Heart right ventricle (tissue), 16 donors: ENCODE measurements at regions not wholly inside any gene's neighbourhood (a gene's known extent, or its start where the extent isn't known, plus 50 kb on each side); places are given as distances from the start of the nearest gene placed in this dataset.

Experiments used
- ATAC-seq, 8 donors: fragments of 200-7000 bp; cut with Tn5 transposase; one replicate each; pipeline ENCODE4 v1.9.1; 2020; ENCODE audit warnings: mild to moderate bottlenecking in 8 of 8, moderate library complexity in 8 of 8, moderate number of reproducible peaks in 1 of 8
- DNase-seq, 2 donors: peaks; one replicate each; pipeline ENCODE4 v3.0.0-alpha.2; 2020
- H3K27ac ChIP-seq, 10 donors: fragments of 200-600 bp; sonication (generic) in 2 of 10; one replicate each; pipeline versions ENCODE4 v1.5.0 to v1.8.0; 2020 to 2022; ENCODE audit warnings: mild to moderate bottlenecking in 3 of 10
- H3K27me3 ChIP-seq, 7 donors: fragments of 200-600 bp; one replicate each; pipeline ENCODE4 v1.8.0; 2021 to 2022; ENCODE audit warnings: mild to moderate bottlenecking in 2 of 7
- H3K36me3 ChIP-seq, 9 donors: fragments of 200-600 bp; sonication (generic) in 1 of 9; one replicate each; pipeline versions ENCODE4 v1.5.0 to v1.8.0; 2020 to 2022; ENCODE audit warnings: mild to moderate bottlenecking in 2 of 9
- H3K4me1 ChIP-seq, 9 donors: fragments of 200-600 bp; sonication (generic) in 1 of 9; one replicate each; pipeline versions ENCODE4 v1.5.0 to v1.8.0; 2020 to 2022; ENCODE audit warnings: mild to moderate bottlenecking in 4 of 9
- H3K4me3 ChIP-seq, 10 donors: fragments of 200-600 bp; sonication (generic) in 2 of 10; one replicate each; pipeline versions ENCODE4 v1.5.0 to v1.8.0; 2020 to 2022; ENCODE audit warnings: mild to moderate bottlenecking in 7 of 10, moderate library complexity in 2 of 10
- H3K9me3 ChIP-seq, 11 donors: fragments of 200-600 bp in 10 of 11; sonication (generic) in 2 of 11; one replicate each; pipeline versions ENCODE4 v1.5.0 to v1.8.0; 2013 to 2022; ENCODE audit warnings: mild to moderate bottlenecking in 2 of 11, control low read depth in 1 of 11, moderate library complexity in 1 of 11
- WGBS, 2 donors: extraction: QIAGEN DNeasy Blood & Tissue Kit; methylation state at CpG; one replicate each; pipeline ENCODE4 v1.1.7; 2013; ENCODE audit warnings: inconsistent platforms in 1 of 2; 5-methylcytosine and 5-hydroxymethylcytosine counted together
- intact Hi-C, 10 donors: fragments of 100-400 bp; cut with DNase I; formaldehyde crosslinking; loops; one replicate each; pipeline versions ENCODE4 v1.11.1 to v1.14.2; 2022
- TF ChIP-seq, protein P1 (sequence below), 9 donors: fragments of 200-600 bp; sonication (generic) in 2 of 9; IDR thresholded peaks; one replicate each; pipeline versions ENCODE4 v1.5.0 to v1.8.0; 2021 to 2022; ENCODE audit warnings: antibody characterized with exemption in 9 of 9, mild to moderate bottlenecking in 5 of 9, moderate library complexity in 1 of 9
- donor health status: Arrhythmogenic right ventricular cardiomyopathy.
- donor health status: ischemic (EF 13 %, LVEDD 7.1; RV severe dilation, severe dysfunction).
- donor health status: healthy with polysubstance abuse.
- donor health status: DM: no; HTN: yes; CAD: no.
- donor health status: DM: no; HTN: no; CAD: no.
- donor health status: ischemic (EF 25% LVEDD 6.9; RV normal size, moderate dysfunction).
- donor health status: ischemic (EF 25% LVEDD 5.7; RV mildly dilated, moderate dysfunction).
- donor health status: healthy.
- donor health status: DM: yes; HTN: yes; CAD: no.
- donor health status: Ischemic cardiomyopathy.
- donor health status: ischemic (EF 35%, LVEDD 5.7; RV mildly dilated, moderate dysfunction).
- donor health status: nonischemic (EF 11% LVEDD 7.7; RV severe dilation, severe dysfunction).
- donor health status: DM: yes; HTN: yes; CAD: no.
- donor health status: PGD.
- donor health status: ischemic (EF 29% LVEDD 5.4; RV normal size, mild dysfunction).
- donor health status: nonischemic (EF 23%, LVEDD 6.1; RV moderate dilation, normal function).

DNA sequence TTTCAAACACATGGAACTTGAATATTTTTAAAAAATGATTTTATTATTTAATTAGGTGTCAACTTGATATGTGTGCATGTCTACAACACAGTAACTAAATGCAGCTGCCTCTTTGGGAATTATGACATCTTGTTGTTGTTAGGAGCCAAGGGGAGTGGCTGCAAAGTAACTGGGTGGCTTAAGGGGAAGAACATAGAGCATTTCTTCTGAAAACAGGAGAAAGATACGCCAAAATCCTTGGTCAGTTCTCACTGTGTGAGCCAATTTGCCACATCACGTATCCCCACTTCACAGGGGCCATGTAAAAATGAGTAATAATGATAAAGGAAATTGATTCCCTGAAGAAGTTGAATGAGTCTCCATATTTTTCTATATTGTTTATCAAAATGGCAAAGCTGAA, 309.8 kb upstream of the COL3A1 start:
- peak in 1 of 2 donors; percentile 3 for DNase-seq
- intact Hi-C loops: no loop called here
- Histone ChIP-seq H3K27ac (no peak overlapping the region), H3K9me3 (no peaks in the 10 kb centered on the region), H3K36me3 (no peaks in the 10 kb centered on the region), H3K4me3 (no peak overlapping the region), H3K27me3 (no peaks in the 10 kb centered on the region), H3K4me1 (peaks cover 0 to 8% (median 0%) of the 10 kb centered on the region in 9 donors)
- peak in 6 of 8 donors; percentile 37 to 79 (median 59) for ATAC-seq
- 71 to 74% methylated on average over 2 of the region's 2 CpGs for WGBS, 2 donors
- TF ChIP-seq, protein P1, sequence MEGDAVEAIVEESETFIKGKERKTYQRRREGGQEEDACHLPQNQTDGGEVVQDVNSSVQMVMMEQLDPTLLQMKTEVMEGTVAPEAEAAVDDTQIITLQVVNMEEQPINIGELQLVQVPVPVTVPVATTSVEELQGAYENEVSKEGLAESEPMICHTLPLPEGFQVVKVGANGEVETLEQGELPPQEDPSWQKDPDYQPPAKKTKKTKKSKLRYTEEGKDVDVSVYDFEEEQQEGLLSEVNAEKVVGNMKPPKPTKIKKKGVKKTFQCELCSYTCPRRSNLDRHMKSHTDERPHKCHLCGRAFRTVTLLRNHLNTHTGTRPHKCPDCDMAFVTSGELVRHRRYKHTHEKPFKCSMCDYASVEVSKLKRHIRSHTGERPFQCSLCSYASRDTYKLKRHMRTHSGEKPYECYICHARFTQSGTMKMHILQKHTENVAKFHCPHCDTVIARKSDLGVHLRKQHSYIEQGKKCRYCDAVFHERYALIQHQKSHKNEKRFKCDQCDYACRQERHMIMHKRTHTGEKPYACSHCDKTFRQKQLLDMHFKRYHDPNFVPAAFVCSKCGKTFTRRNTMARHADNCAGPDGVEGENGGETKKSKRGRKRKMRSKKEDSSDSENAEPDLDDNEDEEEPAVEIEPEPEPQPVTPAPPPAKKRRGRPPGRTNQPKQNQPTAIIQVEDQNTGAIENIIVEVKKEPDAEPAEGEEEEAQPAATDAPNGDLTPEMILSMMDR (IDR thresholded peaks at IDR 0.05): no peak

DNA sequence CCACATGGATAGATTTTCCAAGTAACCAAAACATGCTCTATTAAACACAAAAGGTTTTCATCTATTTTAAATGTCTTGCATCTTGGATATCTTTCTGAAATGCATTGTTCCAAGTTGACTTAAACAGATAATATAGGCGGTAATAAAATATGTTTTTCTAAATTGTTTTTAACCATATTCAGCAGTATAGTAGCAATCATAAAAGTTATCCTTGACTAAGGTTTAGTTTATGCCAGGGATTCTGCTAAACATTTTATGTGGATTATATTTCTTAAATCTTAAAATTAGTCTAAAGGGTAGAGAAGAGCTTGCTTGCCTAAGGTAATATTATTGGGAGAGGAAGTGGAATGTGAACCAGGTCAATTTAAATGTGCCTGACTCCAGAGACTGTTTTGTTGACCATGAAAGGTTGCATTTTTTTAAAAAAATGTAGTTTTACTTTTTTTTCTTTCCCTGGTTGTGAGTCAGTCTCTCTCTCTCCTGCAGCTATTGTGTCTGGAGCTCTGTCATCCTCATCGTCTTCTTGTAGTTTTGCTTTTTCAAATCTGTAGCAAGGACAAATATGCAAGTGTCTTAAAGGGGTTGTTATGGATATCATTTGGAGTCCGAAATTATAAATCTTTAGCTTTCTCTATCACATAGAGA, 309.1 kb upstream of the COL3A1 start:
- Histone ChIP-seq H3K27ac (no peak overlapping the region), H3K36me3 (no peaks in the 10 kb centered on the region), H3K4me1 (peaks cover 0 to 8% (median 0%) of the 10 kb centered on the region in 9 donors), H3K9me3 (no peaks in the 10 kb centered on the region), H3K4me3 (no peak overlapping the region), H3K27me3 (no peaks in the 10 kb centered on the region)
- DNase-seq (no peak), ATAC-seq (no peak)
- intact Hi-C loops: no loop called here
- TF ChIP-seq, protein P1 (IDR thresholded peaks at IDR 0.05): no peak
- 65 to 72% methylated on average over 3 of the region's 3 CpGs for WGBS, 2 donors

DNA sequence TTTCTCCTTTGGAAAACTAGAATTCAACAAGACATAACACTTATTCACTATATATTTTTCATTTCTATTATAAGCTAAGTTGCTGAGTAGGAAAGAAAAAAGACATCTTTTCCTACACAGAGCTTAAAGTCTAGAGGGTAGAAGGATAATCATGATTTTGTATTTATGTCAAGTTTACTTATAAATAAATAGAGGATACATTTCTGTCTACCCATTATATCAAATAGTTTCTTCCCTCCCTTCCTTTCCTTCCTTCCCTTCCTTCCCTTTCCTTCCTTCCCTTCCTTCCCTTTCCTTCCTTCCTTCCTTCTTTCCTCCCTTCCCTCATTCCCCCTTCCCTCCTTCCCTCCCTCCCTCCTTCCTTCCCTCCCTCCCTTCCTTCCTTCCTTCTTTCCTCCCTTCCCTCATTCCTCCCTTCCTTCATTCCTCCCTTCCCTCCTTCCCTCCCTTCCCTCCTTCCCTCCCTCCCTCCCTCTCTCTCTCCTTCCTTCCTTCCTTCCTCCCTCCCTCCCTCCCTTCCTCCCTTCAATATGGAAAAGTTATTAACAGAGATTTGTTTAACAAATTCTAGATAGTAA, 308.4 kb upstream of the COL3A1 start:
- intact Hi-C loops: no loop called here
- Histone ChIP-seq H3K27ac (no peak overlapping the region), H3K9me3 (no peaks in the 10 kb centered on the region), H3K4me3 (no peak overlapping the region), H3K4me1 (peaks cover 0 to 8% (median 0%) of the 10 kb centered on the region in 9 donors), H3K27me3 (no peaks in the 10 kb centered on the region), H3K36me3 (no peaks in the 10 kb centered on the region)
- no peak for ATAC-seq
- no peak for DNase-seq
- TF ChIP-seq, protein P1 (IDR thresholded peaks at IDR 0.05): no peak

DNA sequence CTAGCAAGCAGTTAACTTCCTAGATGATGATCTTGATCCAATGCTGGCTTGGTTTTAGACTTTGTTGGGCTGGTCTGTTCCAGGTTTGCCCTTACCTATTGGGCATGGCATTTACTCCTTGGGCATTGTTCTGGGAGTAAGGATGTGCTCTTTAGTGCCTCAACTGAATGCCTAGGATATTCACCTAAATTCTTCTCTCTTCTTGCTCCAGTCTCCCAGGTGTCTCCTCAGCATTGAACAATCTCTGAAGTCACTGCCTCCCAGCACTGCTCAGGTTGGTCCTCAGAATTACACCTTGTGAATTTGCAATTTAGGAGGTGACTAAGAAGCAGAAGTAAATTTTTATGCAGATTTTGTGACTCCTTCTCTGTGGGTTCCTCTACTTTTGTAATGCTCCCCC, 307.7 kb upstream of the COL3A1 start:
- Histone ChIP-seq H3K27me3 (no peaks in the 10 kb centered on the region), H3K36me3 (no peaks in the 10 kb centered on the region), H3K4me1 (peaks cover 0 to 8% (median 0%) of the 10 kb centered on the region in 9 donors), H3K4me3 (no peak overlapping the region), H3K27ac (no peak overlapping the region), H3K9me3 (no peaks in the 10 kb centered on the region)
- DNase-seq (no peak), ATAC-seq (no peak)
- TF ChIP-seq, protein P1 (IDR thresholded peaks at IDR 0.05): no peak
- intact Hi-C loops: no loop called here
